Peyer's patch (tissue), 4 donors: ENCODE measurements at regions not wholly inside any gene's neighbourhood (a gene's known extent, or its start where the extent isn't known, plus 50 kb on each side); places are given as distances from the start of the nearest gene placed in this dataset.

Experiments used
- POLR2A ChIP-seq, 2 donors: fragments of 450-650 bp; IDR thresholded peaks; one replicate each; pipeline ENCODE4 v1.5.1; 2017; ENCODE audit warnings: antibody characterized with exemption in 2 of 2, mild to moderate bottlenecking in 2 of 2, moderate library complexity in 2 of 2
- TF ChIP-seq, protein P1 (sequence below), 6 experiments: fragments of 450-650 bp in 4 of 6; fragments of 200-600 bp in 2 of 6; sonication (generic) in 1 of 6; IDR thresholded peaks; one replicate each; pipeline ENCODE4 v1.5.1; 2017 to 2019; ENCODE audit warnings: antibody characterized with exemption in 6 of 6, mild to moderate bottlenecking in 3 of 6, moderate library complexity in 1 of 6

DNA sequence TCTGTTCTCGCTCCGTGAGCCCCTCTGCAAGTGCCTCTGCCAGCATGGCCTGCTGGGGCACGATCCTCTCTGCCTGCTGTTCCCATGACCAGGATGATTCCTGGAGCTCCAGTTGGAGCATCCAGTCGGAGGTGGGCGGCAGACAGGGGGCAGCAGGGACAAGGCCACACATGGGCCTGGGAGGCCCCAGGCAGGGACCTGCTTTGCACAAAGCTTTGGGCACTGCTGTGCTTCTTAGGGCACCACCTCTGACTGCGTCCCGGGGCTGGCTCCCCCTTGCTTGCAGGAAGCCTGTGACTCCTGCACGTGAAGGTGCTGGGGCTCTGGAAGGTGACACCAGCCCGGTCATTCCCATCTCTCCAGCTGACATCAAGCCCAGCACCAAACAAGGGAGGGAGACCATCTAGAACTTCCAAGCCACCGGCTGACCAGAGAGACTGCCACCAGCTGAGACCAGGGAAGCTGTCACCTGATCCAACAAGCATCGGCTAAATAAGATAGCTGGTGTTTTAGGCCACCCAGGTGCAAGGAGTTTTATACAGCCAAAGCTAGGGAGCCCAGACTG, 174.8 kb upstream of the FOXD4L5 start:
- TF ChIP-seq, protein P1, sequence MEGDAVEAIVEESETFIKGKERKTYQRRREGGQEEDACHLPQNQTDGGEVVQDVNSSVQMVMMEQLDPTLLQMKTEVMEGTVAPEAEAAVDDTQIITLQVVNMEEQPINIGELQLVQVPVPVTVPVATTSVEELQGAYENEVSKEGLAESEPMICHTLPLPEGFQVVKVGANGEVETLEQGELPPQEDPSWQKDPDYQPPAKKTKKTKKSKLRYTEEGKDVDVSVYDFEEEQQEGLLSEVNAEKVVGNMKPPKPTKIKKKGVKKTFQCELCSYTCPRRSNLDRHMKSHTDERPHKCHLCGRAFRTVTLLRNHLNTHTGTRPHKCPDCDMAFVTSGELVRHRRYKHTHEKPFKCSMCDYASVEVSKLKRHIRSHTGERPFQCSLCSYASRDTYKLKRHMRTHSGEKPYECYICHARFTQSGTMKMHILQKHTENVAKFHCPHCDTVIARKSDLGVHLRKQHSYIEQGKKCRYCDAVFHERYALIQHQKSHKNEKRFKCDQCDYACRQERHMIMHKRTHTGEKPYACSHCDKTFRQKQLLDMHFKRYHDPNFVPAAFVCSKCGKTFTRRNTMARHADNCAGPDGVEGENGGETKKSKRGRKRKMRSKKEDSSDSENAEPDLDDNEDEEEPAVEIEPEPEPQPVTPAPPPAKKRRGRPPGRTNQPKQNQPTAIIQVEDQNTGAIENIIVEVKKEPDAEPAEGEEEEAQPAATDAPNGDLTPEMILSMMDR (IDR thresholded peaks at IDR 0.05): no peak
- TF ChIP-seq POLR2A (IDR thresholded peaks at IDR 0.05): no peak
